ENCODE measurements at regions not wholly inside any gene's neighbourhood (a gene's known extent, or its start where the extent isn't known, plus 50 kb on each side); places are given as distances from the start of the nearest gene placed in this dataset.

- Histone ChIP-seq H3K4me1 (ENCODE audit: control insufficient read depth in 1 of 2, insufficient read depth in 2 of 2, low read depth in 1 of 2, low read length in 1 of 2) (no peaks in the 10 kb centered on the region), H3K27me3 (ENCODE audit: insufficient read depth) (0 out of 2 replicates have a peak, but pooled peaks cover 2% of the 10 kb centered on the region), H3K36me3 (replicated peaks in 1 of 2; ENCODE audit: control insufficient read depth in 1 of 2, insufficient read depth in 2 of 2, low read length in 1 of 2) (no peaks in the 10 kb centered on the region), H3K9me3 (no peaks in the 10 kb centered on the region), H3K27ac (ENCODE audit: low read depth in 2 of 2, low read length in 1 of 2) (no peak overlapping the region), H4K20me1 (ENCODE audit: insufficient read depth) (no peaks in the 10 kb centered on the region), H3K4me2 (no peak overlapping the region), H2AFZ (ENCODE audit: low read depth) (no peak overlapping the region), H3F3A (replicated peaks; ENCODE audit: insufficient read depth) (no peaks in the 10 kb centered on the region), H3K9me2 (no peaks in the 10 kb centered on the region), H3K4me3 (ENCODE audit: low read depth in 2 of 2, low read length in 1 of 2) (no peak overlapping the region), H3K79me2 (ENCODE audit: insufficient read depth) (no peaks in the 10 kb centered on the region), H3K9ac (no peak overlapping the region)
- 3% methylated on average over 1 of the region's 1 CpG for WGBS (ENCODE audit: low lambda C conversion rate)
- TF ChIP-seq POLR2AphosphoS5 (IDR thresholded peaks at IDR 0.05; ENCODE audit: low read depth, low read length) (no peak), YY1 (IDR thresholded peaks at IDR 0.05; ENCODE audit: low read depth) (no peak), JUND (IDR thresholded peaks at IDR 0.05) (no peak), GATA2 (CRISPR knock-in tag; IDR thresholded peaks at IDR 0.05) (no peak), REST (IDR thresholded peaks at IDR 0.05; ENCODE audit: low read depth, low read length) (no peak), TCF12 (IDR thresholded peaks at IDR 0.05) (no peak), TAF1 (IDR thresholded peaks at IDR 0.05; ENCODE audit: borderline replicate concordance, low read depth, low read length) (no peak), ELF1 (IDR thresholded peaks at IDR 0.05) (no peak), RFX5 (IDR thresholded peaks at IDR 0.05; ENCODE audit: low read length) (no peak), EP300 (IDR thresholded peaks at IDR 0.05; ENCODE audit: borderline replicate concordance in 1 of 2, low read depth in 1 of 2, low read length in 1 of 2) (no peak), MXI1 (IDR thresholded peaks at IDR 0.05; ENCODE audit: low read depth, low read length) (no peak)
- TF ChIP-seq, protein P1, sequence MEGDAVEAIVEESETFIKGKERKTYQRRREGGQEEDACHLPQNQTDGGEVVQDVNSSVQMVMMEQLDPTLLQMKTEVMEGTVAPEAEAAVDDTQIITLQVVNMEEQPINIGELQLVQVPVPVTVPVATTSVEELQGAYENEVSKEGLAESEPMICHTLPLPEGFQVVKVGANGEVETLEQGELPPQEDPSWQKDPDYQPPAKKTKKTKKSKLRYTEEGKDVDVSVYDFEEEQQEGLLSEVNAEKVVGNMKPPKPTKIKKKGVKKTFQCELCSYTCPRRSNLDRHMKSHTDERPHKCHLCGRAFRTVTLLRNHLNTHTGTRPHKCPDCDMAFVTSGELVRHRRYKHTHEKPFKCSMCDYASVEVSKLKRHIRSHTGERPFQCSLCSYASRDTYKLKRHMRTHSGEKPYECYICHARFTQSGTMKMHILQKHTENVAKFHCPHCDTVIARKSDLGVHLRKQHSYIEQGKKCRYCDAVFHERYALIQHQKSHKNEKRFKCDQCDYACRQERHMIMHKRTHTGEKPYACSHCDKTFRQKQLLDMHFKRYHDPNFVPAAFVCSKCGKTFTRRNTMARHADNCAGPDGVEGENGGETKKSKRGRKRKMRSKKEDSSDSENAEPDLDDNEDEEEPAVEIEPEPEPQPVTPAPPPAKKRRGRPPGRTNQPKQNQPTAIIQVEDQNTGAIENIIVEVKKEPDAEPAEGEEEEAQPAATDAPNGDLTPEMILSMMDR (IDR thresholded peaks at IDR 0.05) = no peak
- POLR2A ChIA-PET = no interaction called here
- DNase-seq = no peak
- CTCF ChIA-PET = no interaction called here
Measured at GRCh38 chr2:35830833-35831232, 524.7 kb upstream of the CRIM1 start.

GRCh38 chr2:35827086-35827485 lies 528.5 kb upstream of the CRIM1 start:
- H3K9me2 ChIP-seq = 0 out of 2 replicates have a peak, but pooled peaks cover 3% of the 10 kb centered on the region
- H3K4me3 ChIP-seq (ENCODE audit: low read depth in 2 of 2, low read length in 1 of 2) = no peak overlapping the region
- no peak overlapping the region for H3K27ac ChIP-seq (ENCODE audit: low read depth in 2 of 2, low read length in 1 of 2)
- H3K27me3 ChIP-seq (ENCODE audit: insufficient read depth) = 0 out of 2 replicates have a peak, but pooled peaks cover 5% of the 10 kb centered on the region
- ChIA-PET POLR2A (no interaction called here), CTCF (no interaction called here)
- no peaks in the 10 kb centered on the region for H3K36me3 ChIP-seq (replicated peaks in 1 of 2; ENCODE audit: control insufficient read depth in 1 of 2, insufficient read depth in 2 of 2, low read length in 1 of 2)
- no peak for DNase-seq
- no peak overlapping the region for H3K9ac ChIP-seq
- WGBS (ENCODE audit: low lambda C conversion rate) = 29% methylated on average over 5 of the region's 5 CpGs
- no peaks in the 10 kb centered on the region for H3F3A ChIP-seq (replicated peaks; ENCODE audit: insufficient read depth)
- H3K4me2 ChIP-seq = no peak overlapping the region
- H3K79me2 ChIP-seq (ENCODE audit: insufficient read depth) = no peaks in the 10 kb centered on the region
- H4K20me1 ChIP-seq (ENCODE audit: insufficient read depth) = no peaks in the 10 kb centered on the region
- H3K4me1 ChIP-seq (ENCODE audit: control insufficient read depth in 1 of 2, insufficient read depth in 2 of 2, low read depth in 1 of 2, low read length in 1 of 2) = no peaks in the 10 kb centered on the region
- no peak overlapping the region for H2AFZ ChIP-seq (ENCODE audit: low read depth)
- no peaks in the 10 kb centered on the region for H3K9me3 ChIP-seq
- no peak for TF ChIP-seq PBX3 (IDR thresholded peaks at IDR 0.05)
- no peak for TF ChIP-seq NFIC (IDR thresholded peaks at IDR 0.05; ENCODE audit: borderline replicate concordance)
- no peak for TF ChIP-seq MEF2A (IDR thresholded peaks at IDR 0.05; ENCODE audit: borderline replicate concordance, low read depth)
- no peak for TF ChIP-seq TAF1 (IDR thresholded peaks at IDR 0.05; ENCODE audit: borderline replicate concordance, low read depth, low read length)
- no peak for TF ChIP-seq SIN3A (IDR thresholded peaks at IDR 0.05; ENCODE audit: borderline replicate concordance, low read depth, low read length)
- TF ChIP-seq POLR2AphosphoS5 (IDR thresholded peaks at IDR 0.05; ENCODE audit: low read depth, low read length) = no peak
- no peak for TF ChIP-seq GATA2 (CRISPR knock-in tag; IDR thresholded peaks at IDR 0.05)
- no peak for TF ChIP-seq NRF1 (IDR thresholded peaks at IDR 0.05; ENCODE audit: low read depth, low read length)
- no peak for TF ChIP-seq EZH2phosphoT487 (IDR thresholded peaks at IDR 0.05; ENCODE audit: borderline replicate concordance, low read depth)
- no peak for TF ChIP-seq FOXM1 (IDR thresholded peaks at IDR 0.05; ENCODE audit: low read depth)
- TF ChIP-seq ZBTB33 (IDR thresholded peaks at IDR 0.05; ENCODE audit: borderline replicate concordance, low read depth) = no peak
- TF ChIP-seq SMC3 (IDR thresholded peaks at IDR 0.05; ENCODE audit: low read depth, low read length) = no peak

Data from SK-N-SH (cell line).